ENCODE measurements at regions not wholly inside any gene's neighbourhood (a gene's known extent, or its start where the extent isn't known, plus 50 kb on each side); places are given as distances from the start of the nearest gene placed in this dataset.

- no peak for TF ChIP-seq EZH2 (IDR thresholded peaks at IDR 0.05; ENCODE audit: borderline replicate concordance, low read length)
- TF ChIP-seq, protein P1, sequence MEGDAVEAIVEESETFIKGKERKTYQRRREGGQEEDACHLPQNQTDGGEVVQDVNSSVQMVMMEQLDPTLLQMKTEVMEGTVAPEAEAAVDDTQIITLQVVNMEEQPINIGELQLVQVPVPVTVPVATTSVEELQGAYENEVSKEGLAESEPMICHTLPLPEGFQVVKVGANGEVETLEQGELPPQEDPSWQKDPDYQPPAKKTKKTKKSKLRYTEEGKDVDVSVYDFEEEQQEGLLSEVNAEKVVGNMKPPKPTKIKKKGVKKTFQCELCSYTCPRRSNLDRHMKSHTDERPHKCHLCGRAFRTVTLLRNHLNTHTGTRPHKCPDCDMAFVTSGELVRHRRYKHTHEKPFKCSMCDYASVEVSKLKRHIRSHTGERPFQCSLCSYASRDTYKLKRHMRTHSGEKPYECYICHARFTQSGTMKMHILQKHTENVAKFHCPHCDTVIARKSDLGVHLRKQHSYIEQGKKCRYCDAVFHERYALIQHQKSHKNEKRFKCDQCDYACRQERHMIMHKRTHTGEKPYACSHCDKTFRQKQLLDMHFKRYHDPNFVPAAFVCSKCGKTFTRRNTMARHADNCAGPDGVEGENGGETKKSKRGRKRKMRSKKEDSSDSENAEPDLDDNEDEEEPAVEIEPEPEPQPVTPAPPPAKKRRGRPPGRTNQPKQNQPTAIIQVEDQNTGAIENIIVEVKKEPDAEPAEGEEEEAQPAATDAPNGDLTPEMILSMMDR (IDR thresholded peaks at IDR 0.05; ENCODE audit: low read length): no peak
Measured at GRCh38 chr10:128481152-128481840, 355.1 kb upstream of the MKI67 start.
